A172 (cell line): ENCODE measurements at regions not wholly inside any gene's neighbourhood (a gene's known extent, or its start where the extent isn't known, plus 50 kb on each side); places are given as distances from the start of the nearest gene placed in this dataset.

Experiments
- DNase-seq: peaks from one replicate; pipeline ENCODE4 v3.0.0-alpha.2; 2015; ENCODE audit warnings: low spot score

DNA sequence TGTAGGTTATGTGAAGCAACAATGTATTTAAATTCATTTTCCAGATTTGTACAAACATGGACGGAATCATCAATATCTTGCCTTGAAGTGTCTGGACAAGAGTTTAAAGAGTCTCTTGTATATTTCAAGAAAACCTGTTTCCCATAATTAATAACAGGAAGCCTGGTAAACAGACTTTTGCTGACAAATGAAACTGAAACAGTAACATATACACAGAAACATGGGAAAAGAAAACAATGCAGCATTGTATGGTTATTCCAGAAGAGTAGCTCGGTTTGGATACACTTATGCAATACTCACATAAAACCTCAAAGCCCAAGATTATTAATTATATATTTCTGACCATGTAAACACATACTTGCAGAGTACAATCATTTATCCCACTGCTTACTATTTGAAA, 265.5 kb downstream of the PTPRC start:
- no peak for DNase-seq

DNA sequence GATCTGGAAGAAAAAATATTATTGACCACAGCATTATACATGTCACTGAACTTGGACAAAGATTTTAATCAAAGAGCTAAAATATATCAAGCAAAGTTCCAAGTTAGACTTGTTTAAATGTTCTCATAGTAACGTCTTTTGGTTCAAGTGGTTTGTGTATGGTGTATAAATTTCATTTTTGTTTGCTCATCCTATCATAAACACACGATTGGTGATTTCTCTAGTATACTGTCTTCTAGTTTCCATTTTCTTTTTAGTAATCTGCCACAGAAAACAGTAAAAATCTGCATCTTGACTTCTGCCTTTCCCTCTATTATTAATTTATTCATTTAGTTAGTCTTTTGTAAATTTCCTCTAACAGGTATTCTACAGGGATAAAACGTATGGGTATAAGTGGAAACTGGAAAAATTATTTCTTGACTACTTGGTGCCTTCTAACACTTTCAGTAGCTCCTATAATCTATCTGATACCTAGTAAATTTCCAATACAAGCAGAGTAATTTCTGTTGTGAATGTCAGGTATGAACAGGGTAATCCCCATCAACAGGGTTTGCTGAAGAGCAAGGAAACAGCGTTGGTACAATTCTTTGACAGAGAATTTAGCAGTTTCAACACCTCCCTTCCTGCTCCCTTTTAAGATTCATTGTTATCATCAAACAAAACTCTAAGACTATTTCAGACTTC, 268.0 kb downstream of the PTPRC start:
- DNase-seq: no peak

DNA sequence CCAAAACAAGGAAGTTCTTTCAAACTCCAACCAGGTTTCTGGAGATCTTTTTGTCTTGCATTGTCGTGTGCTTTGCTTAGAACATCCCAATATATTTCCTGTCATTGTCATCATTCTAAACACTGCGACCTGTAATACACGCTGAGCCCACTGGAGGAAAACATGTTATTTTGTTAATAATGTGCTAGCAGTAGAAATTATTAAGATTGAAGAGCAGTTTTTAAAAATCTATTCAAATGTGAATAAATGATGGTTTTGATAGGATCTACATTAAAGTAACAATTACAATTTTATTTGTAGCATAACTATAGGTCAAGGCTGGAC, 268.5 kb downstream of the PTPRC start:
- DNase-seq: no peak

DNA sequence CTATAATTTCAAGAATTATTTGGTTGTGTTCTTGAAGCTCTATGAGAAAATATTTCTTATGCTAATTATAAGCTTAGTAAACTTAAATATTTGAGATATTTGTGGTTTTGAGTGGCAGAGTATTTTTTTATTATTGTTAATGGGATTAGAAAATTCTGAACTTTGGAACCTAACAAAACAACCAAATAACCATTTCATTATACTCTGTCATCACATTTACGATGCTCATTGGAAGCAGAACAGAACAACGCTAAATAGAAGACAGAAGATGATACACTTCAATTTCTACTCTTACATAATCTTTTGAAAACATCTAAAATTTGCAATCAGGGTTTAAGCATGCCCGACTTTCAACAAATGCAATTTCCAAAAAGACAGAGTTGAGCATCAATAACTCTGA, 270.2 kb downstream of the PTPRC start:
- DNase-seq: no peak

DNA sequence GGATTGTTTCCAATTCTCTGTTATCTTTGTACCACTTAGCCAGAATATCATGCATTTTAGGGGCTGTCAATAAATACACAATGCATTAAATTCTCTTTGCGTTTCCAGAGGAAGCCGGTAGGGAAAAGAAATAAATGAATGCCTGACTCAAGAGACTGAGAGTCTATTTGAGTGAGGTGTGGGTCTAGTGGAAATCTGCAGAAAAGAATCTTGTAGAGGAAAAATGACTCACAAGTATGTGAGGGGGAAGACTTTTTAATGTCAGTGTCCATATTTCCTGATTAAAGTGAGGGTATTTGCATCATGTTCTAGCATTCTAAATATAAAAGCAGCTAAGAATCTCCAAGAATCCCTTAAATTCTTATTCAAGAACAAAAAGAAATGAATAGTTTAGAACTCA, 271.1 kb downstream of the PTPRC start:
- DNase-seq: no peak

DNA sequence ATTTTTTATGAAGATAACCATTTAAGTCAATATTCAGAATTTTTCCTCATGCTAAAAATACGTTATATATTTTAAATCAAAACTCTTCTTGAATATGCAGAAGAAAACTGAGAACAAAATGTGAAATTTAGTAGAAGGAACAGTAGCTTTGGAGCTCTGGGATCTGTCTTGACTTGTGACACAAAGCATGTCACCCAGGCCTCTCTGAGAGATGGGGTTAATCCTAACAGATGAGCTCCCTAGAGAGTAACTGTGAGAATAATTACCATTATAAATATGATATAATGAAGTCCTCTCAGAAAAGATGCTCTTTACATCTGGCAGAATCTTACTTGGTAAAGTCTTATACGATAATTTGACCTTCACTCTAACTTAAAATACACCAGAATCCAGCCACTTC, 272.0 kb downstream of the PTPRC start:
- DNase-seq: no peak

DNA sequence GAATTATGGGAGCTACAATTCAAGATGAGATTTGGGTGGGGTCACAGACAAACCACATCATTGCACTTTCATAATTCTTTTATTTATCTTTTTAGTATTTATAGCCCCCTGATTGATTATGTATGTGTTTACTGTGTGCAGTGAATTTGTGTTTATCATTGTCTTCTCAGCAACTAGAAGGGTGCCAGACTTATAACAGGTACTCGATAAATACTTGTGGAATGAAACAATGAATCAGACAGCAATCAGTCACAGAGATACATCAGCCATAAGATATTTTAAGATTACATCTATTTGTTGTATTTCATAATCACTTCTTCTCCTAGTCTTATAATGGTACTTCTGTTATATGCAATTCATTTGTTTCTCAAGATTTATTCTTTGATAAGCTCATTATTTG, 273.2 kb downstream of the PTPRC start:
- no peak for DNase-seq

DNA sequence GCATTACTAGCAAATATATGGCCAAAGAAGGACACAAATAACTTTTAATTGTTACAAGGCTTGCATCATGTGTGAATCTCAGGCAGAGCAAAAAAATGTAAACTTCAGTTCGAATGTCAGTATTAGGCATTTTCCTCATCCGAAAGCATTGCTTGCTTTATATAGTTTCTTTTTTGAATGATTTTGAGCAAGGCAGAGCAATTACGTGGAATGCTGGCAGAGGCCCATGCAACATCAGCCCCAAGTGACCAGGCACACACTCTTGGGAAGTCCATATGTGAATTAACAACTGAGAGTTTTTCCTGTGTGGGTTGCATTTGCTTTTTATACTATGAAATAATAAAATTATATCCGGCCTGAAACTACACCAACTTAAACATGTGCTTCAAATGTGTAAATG, 274.8 kb downstream of the PTPRC start:
- no peak for DNase-seq

DNA sequence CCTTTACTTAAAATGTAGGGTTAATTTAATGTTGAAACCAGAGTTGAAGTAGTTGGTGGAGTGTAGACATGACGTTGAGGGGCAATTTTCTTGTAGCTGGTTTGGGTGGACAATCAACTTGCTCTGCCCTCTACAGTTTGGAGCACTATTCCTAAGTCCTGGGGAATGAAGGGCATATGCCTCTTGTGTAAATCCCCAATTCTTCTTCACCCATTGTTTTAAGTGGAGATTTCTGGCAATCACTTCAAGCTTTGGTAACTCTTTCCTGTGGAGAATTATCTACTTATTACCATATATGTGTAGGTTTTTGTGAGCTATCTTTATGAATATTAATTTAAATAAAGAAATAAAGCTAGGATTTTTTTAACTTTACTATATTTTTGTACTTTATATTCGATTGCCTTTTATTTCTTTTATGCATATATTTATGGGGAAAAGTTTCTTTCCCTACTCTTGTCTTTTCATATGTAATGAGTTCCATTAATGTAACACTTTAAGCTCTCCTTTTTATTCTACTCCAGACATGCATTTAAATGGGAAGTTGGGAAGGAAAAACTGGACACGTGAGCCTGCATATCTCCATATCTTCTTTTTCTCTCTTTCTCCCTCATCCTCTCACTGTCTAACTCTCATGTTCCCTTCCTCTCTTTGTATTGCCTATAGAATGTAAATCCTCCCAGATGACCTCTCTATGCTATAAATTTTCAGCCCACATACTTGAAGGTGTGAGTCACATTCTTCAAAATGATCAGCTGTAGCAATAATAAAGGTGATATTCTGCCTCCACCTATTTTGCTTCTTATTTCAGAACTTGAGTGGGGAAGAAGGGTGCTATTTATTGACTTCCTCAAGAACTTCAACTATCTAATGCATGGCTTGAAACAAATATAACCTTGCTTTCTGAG, 276.7 kb downstream of the PTPRC start:
- no peak for DNase-seq

DNA sequence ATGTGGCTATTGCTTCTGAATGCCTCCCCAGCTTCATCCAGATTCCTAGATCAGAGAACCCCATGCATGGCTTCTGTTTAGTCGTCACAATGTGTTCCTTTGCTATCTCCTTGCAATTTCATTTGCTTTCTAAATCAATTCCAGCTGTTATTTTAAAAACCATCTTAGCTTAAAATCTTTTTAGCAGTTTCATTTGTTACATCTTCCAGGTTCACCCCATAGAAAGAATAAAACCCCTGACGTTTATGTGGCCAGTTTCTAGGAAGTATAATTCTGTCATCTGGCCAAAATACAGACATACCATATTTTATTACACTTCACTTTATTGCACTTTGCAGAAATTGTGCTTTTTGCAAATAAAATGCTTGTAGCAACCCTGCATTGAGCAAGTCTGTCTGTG, 278.4 kb downstream of the PTPRC start:
- DNase-seq: no peak

DNA sequence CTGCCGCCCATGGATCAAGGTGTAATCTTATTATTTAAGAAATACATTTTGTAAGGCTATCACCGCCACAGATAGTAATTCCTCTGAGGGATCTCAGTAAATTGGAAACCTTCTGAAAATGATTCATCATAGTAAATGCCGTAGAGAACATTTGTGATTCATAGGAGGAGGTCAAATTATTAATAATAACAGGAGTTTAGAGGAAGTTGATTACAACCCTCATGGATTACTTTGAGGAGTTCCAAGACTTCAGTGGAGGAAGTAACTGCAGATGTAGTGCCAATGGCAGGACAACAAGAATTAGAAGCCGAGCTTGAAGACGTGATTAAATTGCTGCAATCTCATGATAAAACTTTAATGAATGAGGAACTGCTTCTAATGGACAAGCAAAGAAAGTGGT, 280.1 kb downstream of the PTPRC start:
- DNase-seq: no peak

DNA sequence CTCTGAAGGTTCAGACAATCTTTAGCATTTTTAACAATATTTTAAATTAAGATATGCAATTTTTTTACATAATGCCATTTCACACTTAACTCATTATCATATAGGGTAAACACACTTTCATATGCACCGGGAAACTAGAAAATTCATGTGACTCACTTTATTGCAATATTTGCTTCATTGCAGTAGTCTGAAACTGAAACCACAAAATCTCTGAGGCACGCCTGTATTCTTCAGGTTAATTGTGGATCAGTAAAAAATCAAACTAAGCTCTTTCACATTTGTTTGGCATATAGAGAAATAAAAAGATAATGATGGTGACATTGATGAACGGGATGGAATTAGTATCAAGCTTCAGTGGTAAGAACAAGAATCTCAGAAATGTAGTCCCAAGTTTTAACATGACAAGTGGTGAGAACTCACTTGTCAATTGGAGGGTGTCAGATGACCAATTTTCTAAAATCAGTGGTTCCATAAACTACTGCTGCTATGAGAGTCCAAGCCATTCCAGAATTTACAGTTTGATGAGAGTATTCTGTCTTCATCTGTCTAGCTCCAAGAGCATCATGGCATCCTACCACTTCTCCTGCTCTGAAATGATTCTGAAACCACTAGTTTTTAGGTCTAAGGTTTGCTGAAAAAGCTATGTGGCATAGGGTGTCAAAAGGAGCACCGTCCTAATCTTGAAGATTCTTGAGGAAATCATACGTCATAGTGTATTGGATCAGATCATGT, 281.0 kb downstream of the PTPRC start:
- no peak for DNase-seq

DNA sequence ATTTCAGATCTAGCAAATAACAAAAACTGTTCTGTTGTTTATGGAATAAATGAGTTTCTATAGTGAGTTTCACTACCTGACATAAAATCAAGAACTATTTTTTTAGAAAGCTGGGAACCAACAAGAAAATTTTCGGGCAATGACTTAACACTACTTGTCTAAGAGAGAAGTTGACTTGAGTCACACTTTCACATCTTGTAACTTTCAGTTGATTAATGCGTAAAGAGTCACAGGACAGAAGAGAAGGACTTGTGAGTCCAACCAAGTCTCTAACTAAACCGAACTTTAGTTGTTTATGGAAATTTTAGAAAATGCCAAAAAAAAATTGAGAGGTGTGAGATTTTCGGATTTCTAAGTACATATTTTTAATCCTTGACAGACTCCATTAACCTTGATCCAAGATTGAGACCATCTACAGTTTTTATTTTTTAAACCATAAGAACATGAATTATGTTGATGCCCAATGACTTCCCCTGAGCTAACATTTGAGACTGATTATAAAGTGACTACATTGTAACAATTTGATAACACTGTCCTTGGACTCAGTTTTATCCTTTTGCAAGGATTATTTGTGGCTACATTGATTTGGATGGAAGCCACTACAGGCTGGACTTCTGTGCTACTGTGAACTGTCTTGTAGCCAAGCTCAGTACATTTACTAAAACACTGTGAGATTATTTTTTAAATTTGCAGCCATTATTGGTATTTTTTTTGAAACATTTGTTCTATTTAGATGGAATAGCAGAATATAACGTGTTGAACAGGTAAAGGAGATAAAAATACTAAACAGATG, 284.0 kb downstream of the PTPRC start:
- no peak for DNase-seq

DNA sequence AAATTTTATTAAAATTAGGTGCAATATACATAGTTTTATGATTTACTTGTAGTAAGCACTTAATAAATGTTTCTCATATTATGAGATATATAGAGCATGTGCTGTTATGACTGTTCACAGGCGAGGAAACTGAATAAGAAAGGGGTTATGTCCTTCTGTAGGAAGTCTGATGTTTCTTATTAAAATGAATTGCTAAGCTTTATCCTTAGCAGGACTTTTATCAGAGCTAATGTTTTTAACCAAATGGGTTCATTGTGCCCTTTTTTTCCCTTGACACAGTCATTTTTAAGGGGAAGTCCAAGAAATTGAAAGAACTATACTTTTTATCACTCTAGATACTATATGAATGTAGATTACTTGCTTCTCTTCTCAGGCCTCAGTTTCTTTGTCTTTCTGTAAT, 285.2 kb downstream of the PTPRC start:
- DNase-seq: no peak

DNA sequence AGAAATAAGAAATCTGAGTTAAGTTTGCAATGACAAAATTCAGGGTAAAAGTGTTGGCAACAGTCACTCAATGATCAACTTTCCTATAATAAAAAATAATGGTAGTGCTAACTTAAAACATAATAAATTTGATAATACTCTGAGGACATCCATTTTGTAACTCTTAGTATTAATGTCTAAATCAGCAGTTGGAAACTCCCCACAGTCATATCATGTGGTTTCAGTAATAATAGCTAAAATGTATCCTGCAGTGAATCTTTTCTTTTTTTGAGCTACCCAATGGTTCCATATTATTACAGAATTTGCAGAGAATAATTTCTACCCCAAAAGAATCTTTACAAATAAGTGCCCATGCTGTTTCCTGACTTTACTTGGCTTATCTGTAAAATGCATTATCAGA, 286.7 kb downstream of the PTPRC start:
- DNase-seq: no peak

DNA sequence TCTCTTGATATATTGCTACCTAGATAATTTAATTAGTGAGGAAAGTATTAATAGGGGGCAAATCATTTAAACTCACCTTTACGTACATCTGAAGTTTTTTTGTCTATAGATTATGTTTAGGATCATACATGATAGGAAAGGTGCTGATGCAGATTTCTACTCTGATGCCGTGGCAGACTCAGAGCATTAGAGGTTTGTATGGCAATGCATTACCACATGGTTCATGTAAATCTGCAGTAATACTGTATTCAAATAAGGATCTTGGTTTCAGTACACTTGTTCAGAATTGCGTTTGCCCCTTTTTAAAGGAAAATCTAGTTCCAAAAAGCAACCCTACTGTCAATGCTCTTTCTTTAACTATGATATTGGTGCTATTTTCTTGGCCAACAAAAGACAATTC, 288.3 kb downstream of the PTPRC start:
- no peak for DNase-seq

DNA sequence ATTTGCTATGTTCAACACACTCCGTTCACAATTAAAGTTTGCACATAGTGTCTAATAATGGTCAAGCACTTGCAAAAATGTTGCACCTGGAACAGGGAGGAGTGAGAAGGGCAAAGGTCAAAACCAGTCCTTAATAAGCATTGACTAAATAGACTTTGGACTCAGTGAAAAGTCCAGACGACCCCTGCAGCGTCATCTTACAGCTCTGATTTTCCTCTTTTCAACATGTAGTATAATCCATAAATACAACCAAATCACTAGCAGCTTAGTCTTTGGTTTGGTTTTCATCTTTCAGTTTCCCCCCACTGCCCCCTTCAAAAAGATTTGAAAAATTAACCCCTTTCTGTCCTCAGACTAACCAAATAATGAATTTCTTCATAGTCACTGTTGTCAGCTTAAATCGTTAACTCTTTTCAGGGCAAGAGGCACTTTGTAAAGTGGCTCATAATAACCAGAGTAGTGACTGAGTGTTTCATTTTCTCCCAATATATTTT, 290.3 kb downstream of the PTPRC start:
- DNase-seq: no peak

DNA sequence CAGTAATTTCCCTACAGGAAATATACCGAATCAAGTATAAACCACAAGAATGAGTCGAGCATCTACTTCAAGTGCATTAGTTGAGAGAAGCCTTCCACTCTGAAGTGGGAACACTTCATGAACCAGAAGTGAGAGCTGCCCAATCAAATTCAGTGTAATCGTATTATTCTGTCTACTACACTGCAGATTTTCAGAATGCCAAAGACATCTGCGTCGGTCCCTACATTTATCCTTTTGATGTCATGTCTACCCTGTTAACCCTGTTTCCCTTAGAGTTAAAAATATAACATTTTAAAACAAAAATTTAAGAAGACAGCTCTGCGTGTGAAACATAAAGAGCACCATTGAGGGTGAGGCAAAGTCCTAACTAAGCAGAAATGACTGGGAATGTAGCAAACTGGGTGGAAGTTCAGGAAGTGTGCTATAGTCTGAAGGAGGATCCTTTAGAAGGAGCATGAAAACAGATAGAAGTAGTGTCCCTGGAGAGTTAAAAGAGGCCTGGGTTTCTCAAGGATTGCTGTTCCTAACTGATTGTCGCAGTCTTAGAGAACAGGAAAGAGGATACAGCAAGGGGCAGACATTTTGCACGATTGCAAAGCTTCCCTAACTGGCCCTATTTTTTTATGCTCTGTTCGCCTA, 291.2 kb downstream of the PTPRC start:
- peak; percentile 70 for DNase-seq

DNA sequence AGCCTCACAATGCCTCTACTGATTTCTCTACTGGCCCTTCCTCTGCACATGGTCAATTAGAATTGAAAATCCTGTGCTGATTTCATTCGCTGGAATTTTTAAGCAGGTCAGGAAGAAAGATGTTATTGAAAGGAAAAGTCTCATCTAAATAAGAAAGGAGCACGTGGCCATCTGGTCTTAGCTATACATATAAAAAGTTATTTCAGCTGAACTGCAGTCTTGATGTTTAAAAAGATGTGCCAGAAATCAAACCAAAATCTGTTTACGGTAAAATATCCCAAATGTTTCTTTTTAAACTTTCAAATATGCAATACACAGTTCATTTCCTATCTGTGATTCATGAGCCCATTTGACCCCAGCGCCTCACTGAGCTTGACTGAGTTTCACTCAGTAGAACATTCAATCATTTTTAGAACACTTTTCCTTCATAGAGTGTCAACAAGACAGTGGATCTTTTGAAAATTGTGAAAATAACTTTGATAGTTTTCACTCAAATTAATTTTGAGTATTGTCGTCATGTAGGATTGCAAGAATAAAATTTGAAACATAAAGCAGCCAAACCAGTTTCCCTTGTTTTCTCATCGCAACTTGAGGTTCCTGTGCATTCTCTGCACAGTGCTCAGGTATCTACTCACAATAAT, 293.6 kb downstream of the PTPRC start:
- no peak for DNase-seq

DNA sequence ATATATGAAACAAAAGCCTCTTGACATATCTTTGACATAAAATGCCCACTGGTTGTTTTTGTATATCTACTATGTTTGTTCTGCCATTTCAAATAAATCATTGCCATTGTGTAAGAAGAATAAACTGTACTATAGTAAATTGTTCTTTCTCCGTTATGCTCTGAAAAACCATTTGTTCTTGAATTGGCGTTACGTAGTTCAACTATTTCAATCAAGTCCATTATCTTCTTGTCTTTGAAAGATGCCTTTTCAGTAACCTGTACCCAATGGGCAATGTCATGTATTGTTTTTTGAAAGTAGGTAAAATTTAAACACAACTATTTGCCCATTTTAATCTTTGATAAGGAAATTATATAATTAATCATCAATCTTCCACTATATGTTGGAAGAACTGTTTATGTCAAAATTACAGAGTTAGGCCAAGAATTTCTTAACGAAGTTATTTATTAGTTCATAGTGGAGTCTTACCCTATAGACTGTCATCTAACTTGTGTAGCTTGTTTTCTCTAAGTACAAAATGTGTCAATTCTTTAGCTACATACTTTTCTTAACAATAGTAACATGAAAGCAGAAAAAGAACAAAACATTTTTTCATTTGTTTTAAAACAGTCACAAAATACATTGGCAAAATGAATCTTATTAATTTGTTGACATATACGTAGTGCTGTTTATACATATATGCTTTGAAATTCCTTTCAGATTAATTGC, 294.8 kb downstream of the PTPRC start:
- no peak for DNase-seq
